Tibial nerve (tissue), 4 donors: ENCODE measurements at regions not wholly inside any gene's neighbourhood (a gene's known extent, or its start where the extent isn't known, plus 50 kb on each side); places are given as distances from the start of the nearest gene placed in this dataset.

Experiments used
- DNase-seq, 2 donors: peaks; one replicate each; pipeline ENCODE4 v3.0.0-alpha.2; 2019; ENCODE audit warnings: low spot score in 2 of 2
- H3K27ac ChIP-seq, 4 donors: fragments of 200-600 bp; sonication (generic) in 3 of 4; one replicate each; pipeline ENCODE4 v1.5.1; 2017 to 2019; ENCODE audit warnings: mild to moderate bottlenecking in 1 of 4
- H3K27me3 ChIP-seq, 2 donors: fragments of 200-600 bp; sonication (generic) in 1 of 2; one replicate each; pipeline versions ENCODE4 v1.5.1 to v1.6.0; 2017 to 2019
- H3K36me3 ChIP-seq, 3 donors: fragments of 200-600 bp; sonication (generic); one replicate each; pipeline ENCODE4 v1.5.1; 2018 to 2019
- H3K4me1 ChIP-seq, 4 donors: fragments of 200-600 bp; sonication (generic) in 3 of 4; one replicate each; pipeline ENCODE4 v1.5.1; 2017 to 2019
- H3K4me3 ChIP-seq, 4 donors: fragments of 200-600 bp; sonication (generic) in 3 of 4; one replicate each; pipeline ENCODE4 v1.5.1; 2017 to 2019; ENCODE audit warnings: mild to moderate bottlenecking in 1 of 4, moderate library complexity in 1 of 4
- H3K9me3 ChIP-seq, 4 donors: fragments of 200-600 bp; sonication (generic) in 3 of 4; one replicate each; pipeline ENCODE4 v1.5.1; 2017 to 2019
- CTCF ChIP-seq, 5 experiments: fragments of 200-600 bp in 3 of 5; fragments of 450-650 bp in 2 of 5; sonication (generic) in 3 of 5; IDR thresholded peaks; one replicate each; pipeline ENCODE4 v1.5.1; 2016 to 2019; ENCODE audit warnings: antibody characterized with exemption in 5 of 5, mild to moderate bottlenecking in 3 of 5, moderate library complexity in 2 of 5
- EP300 ChIP-seq, 2 donors: sonication (generic); formaldehyde crosslinking; IDR thresholded peaks; one replicate each; pipeline ENCODE4 v1.6.1; 2017; ENCODE audit warnings: antibody characterized with exemption in 2 of 2, mild to moderate bottlenecking in 1 of 2
- POLR2A ChIP-seq, 2 donors: fragments of 450-650 bp; IDR thresholded peaks; one replicate each; pipeline ENCODE4 v1.6.1; 2017; ENCODE audit warnings: antibody characterized with exemption in 2 of 2, mild to moderate bottlenecking in 2 of 2, moderate library complexity in 2 of 2
- WGBS, 2 donors: methylation state at CpG; one replicate each; pipeline ENCODE4 v1.1.5; 2018; 5-methylcytosine and 5-hydroxymethylcytosine counted together

- no peak for TF ChIP-seq CTCF (IDR thresholded peaks at IDR 0.05)
- TF ChIP-seq POLR2A (IDR thresholded peaks at IDR 0.05), result no peak
- TF ChIP-seq EP300 (IDR thresholded peaks at IDR 0.05), result no peak
- peaks cover 0 to 6% (median 0%) of the 10 kb centered on the region in 4 donors for H3K9me3 ChIP-seq
- 32 to 46% methylated on average over 4 of the region's 4 CpGs for WGBS, 2 donors
- H3K27ac ChIP-seq, result no peak overlapping the region
- no peak overlapping the region for H3K4me3 ChIP-seq
- H3K4me1 ChIP-seq, result peaks cover 0 to 21% (median 0%) of the 10 kb centered on the region in 4 donors
- no peaks in the 10 kb centered on the region for H3K27me3 ChIP-seq
- no peak for DNase-seq
- H3K36me3 ChIP-seq, result no peaks in the 10 kb centered on the region
Observed at GRCh38 chr10:63801166-63801565, 280.0 kb downstream of the REEP3 start.

DNA sequence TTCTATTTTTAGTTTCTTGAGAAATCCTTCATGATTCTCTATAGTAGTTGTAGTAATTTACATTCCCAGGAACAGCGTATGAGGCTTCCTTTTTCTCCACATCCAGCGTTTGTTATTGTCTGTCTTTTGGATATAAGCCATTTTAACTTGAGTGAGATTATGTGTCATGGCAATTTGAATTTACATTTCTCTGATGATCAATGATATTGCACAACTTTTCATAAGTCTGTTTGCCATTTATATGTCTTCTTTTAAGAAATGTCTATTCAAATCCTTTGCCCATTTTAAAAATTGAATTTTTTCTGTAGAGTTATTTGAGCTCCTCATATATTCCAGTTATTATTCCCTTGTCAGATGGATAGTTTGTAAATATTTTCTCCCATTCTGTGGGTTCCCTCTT, 285.1 kb downstream of the REEP3 start:
- 25 to 34% methylated on average over 2 of the region's 2 CpGs for WGBS, 2 donors
- H3K36me3 ChIP-seq, result no peaks in the 10 kb centered on the region
- peaks cover 0 to 18% (median 4%) of the 10 kb centered on the region in 4 donors for H3K9me3 ChIP-seq
- H3K27me3 ChIP-seq, result no peaks in the 10 kb centered on the region
- TF ChIP-seq CTCF (IDR thresholded peaks at IDR 0.05) (no peak), POLR2A (IDR thresholded peaks at IDR 0.05) (no peak), EP300 (IDR thresholded peaks at IDR 0.05) (no peak)
- DNase-seq, result no peak
- no peaks in the 10 kb centered on the region for H3K4me1 ChIP-seq
- H3K27ac ChIP-seq, result no peak overlapping the region
- H3K4me3 ChIP-seq, result no peak overlapping the region

- WGBS, 2 donors, result 75 to 86% methylated on average over 1 of the region's 2 CpGs
- H3K9me3 ChIP-seq, result peaks cover 0 to 9% (median 0%) of the 10 kb centered on the region in 4 donors
Observed at GRCh38 chr10:63812501-63812900, 291.3 kb downstream of the REEP3 start.

GRCh38 chr10:63819753-63820329, 298.6 kb downstream of the REEP3 start:
- H3K36me3 ChIP-seq, result no peaks in the 10 kb centered on the region
- H3K4me1 ChIP-seq, result no peaks in the 10 kb centered on the region
- 3 to 5% methylated on average over 3 of the region's 3 CpGs for whole genome bisulfite sequencing, 2 donors
- no peak overlapping the region for H3K4me3 ChIP-seq
- H3K27me3 ChIP-seq, result no peaks in the 10 kb centered on the region
- DNase-seq, result peak; percentile 65 to 84
- peaks cover 0 to 21% (median 0%) of the 10 kb centered on the region in 4 donors for H3K9me3 ChIP-seq
- no peak overlapping the region for H3K27ac ChIP-seq
- TF ChIP-seq POLR2A (IDR thresholded peaks at IDR 0.05), result no peak
- no peak for TF ChIP-seq EP300 (IDR thresholded peaks at IDR 0.05)
- TF ChIP-seq CTCF (IDR thresholded peaks at IDR 0.05), result peak; percentile 59 to 76 (median 65)

More at GRCh38 chr10:63812501-63812900, 291.3 kb downstream of the REEP3 start:
- Histone ChIP-seq H3K27me3 (no peaks in the 10 kb centered on the region), H3K27ac (no peak overlapping the region), H3K36me3 (no peaks in the 10 kb centered on the region), H3K4me1 (no peaks in the 10 kb centered on the region), H3K4me3 (no peak overlapping the region)
- no peak for DNase-seq
- TF ChIP-seq CTCF (IDR thresholded peaks at IDR 0.05), result no peak
- TF ChIP-seq POLR2A (IDR thresholded peaks at IDR 0.05), result no peak
- TF ChIP-seq EP300 (IDR thresholded peaks at IDR 0.05), result no peak

DNA sequence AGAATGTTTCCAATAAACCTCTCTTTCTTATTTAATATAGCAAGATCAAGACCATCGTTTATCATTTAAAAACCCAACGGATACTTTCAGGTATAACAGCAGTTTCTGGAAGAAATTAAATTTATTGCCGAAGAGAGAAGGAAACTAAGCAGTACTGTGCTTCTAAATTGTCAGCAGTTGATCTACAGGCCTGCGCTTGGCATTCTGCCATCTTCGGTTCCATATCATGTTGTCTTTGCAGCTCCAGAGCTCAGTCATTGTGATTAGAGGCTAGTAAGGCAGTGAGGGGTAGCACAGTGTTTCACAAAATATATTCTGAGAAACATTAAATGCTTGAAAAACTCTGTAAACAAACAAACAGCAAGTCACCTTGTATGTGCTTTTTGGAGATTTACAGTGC, 301.3 kb downstream of the REEP3 start:
- DNase-seq, result no peak
- no peaks in the 10 kb centered on the region for H3K4me1 ChIP-seq
- peaks cover 0 to 13% (median 0%) of the 10 kb centered on the region in 4 donors for H3K9me3 ChIP-seq
- H3K4me3 ChIP-seq, result no peak overlapping the region
- no peaks in the 10 kb centered on the region for H3K36me3 ChIP-seq
- no peaks in the 10 kb centered on the region for H3K27me3 ChIP-seq
- TF ChIP-seq EP300 (IDR thresholded peaks at IDR 0.05), result no peak
- no peak for TF ChIP-seq CTCF (IDR thresholded peaks at IDR 0.05)
- TF ChIP-seq POLR2A (IDR thresholded peaks at IDR 0.05), result no peak
- H3K27ac ChIP-seq, result no peak overlapping the region
- WGBS, 2 donors, result 71 to 72% methylated on average over 5 of the region's 5 CpGs
